HG03342 (cell line): ENCODE measurements at regions not wholly inside any gene's neighbourhood (a gene's known extent, or its start where the extent isn't known, plus 50 kb on each side); places are given as distances from the start of the nearest gene placed in this dataset.
A peak's percentile ranks its signal among the peaks of the same experiment; 100 is the strongest.
"Not testable (repeated sequence)": the region's sequence is repeated elsewhere in the genome, so short reads cannot be mapped to it uniquely, and the experiment has no call there.

Experiments
- ATAC-seq: cut with Tn5 transposase; IDR thresholded peaks from one replicate; pipeline ENCODE4 v1.9.1; 2021; ENCODE audit warnings: mild to moderate bottlenecking, moderate library complexity; ENCODE audit not compliant: unreplicated experiment

DNA sequence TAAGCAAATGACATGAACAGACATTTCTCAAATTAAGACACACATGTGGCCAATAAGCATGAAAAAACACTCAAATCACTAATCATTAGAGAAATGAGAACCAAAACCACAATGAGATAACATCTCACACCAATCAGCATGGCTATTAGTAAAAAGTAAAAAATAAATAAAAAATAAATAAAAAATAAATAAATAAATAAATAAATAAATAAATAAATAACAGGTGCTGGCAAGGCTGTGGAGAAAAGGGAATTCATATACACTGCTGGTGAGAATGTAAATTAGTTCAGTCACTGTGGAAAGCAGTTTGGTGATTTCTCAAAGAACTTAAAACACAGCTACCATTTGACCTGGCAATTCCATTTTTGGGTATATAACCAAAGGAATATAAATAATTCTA is 167.1 kb upstream of the CNKSR2 start:
- no peak for ATAC-seq

DNA sequence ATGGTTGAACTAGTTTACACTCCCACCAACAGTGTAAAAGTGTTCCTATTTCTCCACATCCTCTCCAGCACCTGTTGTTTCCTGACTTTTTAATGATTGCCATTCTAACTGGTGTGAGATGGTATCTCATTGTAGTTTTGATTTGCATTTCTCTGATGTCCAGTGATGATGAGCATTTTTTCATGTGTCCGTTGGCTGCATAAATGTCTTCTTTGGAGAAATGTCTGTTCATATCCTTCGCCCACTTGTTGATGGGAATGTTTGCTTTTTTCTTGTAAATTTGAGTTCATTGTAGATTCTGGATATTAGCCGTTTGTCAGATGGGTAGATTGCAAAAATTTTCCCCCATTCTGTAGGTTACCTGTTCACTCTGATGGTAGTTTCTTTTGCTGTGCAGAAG is 155.0 kb upstream of the CNKSR2 start:
- not testable (repeated sequence) for ATAC-seq

DNA sequence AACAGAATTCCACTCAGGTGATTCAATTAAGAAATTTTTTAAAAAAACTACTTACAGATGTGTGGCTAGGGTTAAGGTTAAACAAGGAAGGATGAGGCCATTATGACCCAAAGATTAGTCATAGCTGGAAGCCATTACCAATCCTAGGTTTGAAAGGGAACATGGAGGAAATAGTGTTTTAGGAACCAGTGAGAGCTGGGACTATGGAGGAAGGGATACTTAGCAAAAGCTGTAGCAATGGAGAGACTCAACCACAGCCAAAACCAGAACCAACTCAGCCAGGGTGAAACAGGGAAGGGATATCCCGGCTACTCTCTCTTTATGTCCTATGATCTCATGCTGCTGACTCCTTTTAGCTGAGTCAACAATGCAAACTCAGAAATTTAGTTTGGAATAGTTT is 148.6 kb upstream of the CNKSR2 start:
- ATAC-seq = no peak

GRCh38 chrX:21228974-21229373 is 145.2 kb upstream of the CNKSR2 start:
- not testable (repeated sequence) for ATAC-seq

DNA sequence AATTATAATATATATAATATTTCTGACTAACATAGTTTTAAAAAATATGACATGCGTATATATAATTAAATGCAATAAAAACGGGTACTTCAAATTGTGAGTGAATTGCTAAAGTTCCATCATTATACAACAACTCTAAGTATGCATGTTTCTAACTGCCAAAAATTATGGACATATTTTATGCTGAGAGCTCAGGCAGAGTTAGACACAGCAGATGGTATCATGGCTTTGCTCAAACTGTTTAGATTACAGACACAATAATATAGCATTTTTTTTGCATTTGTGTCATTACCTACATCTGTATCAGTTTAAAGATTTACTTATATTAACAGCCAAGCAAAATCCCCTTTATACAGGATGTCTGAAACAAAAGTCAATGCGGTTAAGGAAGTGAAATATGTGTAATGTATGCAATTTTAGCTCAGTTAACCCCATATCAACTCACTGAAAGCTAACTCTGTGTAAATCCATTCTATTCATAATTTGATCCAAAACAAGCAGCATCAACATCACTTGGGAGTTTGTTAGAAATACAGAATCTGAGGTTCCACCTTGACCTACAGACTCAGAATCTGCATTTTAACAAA is 119.1 kb upstream of the CNKSR2 start:
- ATAC-seq = peak; percentile 72

GRCh38 chrX:21266949-21267348 is 107.3 kb upstream of the CNKSR2 start:
- ATAC-seq = no peak

DNA sequence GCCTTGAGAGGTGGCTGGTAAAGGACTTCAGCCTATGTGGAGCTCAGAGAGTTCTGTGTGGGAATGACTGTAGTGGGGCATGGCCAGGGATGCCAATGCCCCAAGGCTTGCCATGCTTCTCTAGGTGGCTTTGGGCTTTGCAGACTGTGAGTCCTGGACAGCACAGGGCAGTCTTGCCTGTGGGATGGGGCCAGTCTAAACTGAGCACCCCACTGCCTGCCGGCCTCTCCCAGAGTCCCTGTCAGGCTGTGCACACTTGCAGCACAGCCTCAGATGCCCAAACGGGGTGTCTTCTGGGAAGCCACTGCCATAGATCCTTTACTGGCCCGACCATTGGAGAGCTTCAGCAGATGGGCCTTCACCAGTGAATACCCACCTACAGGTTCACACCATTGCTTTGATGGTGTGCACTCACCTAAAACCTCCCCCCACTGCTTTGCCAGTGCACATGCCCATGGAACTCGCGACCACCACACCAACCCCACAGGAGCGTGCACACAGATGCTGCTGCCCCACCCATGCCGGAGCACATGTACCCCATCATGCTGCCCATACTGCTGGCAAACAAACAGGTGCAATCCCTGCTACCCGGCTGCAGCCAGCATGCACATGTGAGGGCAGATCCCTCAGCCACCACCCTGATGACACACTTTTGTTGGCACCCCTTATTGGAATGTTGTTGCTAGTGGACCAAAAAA is 97.3 kb upstream of the CNKSR2 start:
- no peak for ATAC-seq

GRCh38 chrX:21289232-21289631 is 85.0 kb upstream of the CNKSR2 start:
- ATAC-seq = no peak

- ATAC-seq = no peak
Observed at GRCh38 chrX:21295246-21295820, 78.9 kb upstream of the CNKSR2 start.

DNA sequence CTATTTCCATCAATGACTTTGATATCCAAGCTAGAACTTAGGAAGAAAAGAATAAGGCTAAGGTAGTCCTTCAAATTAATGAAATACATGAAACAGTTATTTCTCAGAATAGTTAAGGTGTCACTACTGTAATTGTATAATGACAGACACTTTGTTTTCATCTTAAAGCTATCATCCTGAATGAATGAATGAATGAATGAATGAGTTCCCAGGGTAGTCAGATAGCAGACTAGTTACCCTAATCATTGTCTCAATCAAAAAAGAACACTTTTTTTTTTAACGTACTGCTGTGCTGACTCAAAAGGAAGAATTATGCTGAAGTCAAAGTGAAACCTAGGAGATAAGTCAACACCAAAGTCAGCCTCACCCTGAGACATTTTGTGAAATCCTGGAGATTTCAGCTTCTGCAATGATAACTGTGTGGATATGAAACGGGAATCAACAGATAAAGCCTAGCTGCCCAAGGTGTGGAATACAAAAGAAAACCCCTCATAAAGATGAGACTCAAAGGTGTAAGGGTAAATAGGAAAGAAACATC is 68.3 kb upstream of the CNKSR2 start:
- no peak for ATAC-seq

DNA sequence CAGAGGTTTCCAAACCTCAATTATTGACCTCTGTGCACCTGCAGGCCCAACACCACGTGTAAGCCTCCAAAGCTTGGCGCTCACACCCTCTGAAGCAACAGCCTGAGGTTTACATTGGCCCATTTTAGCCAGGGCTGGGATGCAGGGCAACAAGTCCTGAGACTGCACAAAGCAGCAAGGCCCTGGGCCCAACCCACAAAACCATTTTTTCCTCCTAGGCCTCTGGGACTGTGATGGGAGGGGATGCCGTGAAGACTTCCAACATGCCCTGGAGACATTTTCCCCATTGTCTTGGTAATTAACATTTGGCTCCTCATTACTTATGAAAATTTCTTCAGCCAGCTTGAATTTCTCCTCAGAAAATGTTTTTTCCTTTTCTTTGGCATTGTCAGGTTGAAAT is 54.9 kb upstream of the CNKSR2 start:
- no peak for ATAC-seq
